Suprapubic skin (tissue), 4 donors: ENCODE measurements at regions not wholly inside any gene's neighbourhood (a gene's known extent, or its start where the extent isn't known, plus 50 kb on each side); places are given as distances from the start of the nearest gene placed in this dataset.

Experiments used
- CTCF ChIP-seq, 2 donors: fragments of 200-600 bp in 1 of 2; fragments of 450-650 bp in 1 of 2; sonication (generic) in 1 of 2; IDR thresholded peaks; one replicate each; pipeline ENCODE4 v1.5.1; 2016 to 2019; ENCODE audit warnings: antibody characterized with exemption in 2 of 2, mild to moderate bottlenecking in 1 of 2, moderate library complexity in 1 of 2
- EP300 ChIP-seq: sonication (generic); formaldehyde crosslinking; IDR thresholded peaks from one replicate; pipeline ENCODE4 v1.6.1; 2017; ENCODE audit warnings: antibody characterized with exemption
- POLR2A ChIP-seq, 2 donors: fragments of 450-650 bp; IDR thresholded peaks; one replicate each; pipeline ENCODE4 v1.6.1; 2017; ENCODE audit warnings: antibody characterized with exemption in 2 of 2, mild to moderate bottlenecking in 2 of 2, moderate library complexity in 2 of 2
- POLR2AphosphoS5 ChIP-seq, 3 donors: sonication (generic); formaldehyde crosslinking; IDR thresholded peaks; one replicate each; pipeline ENCODE4 v1.6.1; 2017; ENCODE audit warnings: antibody characterized with exemption in 3 of 3

GRCh38 chr9:81414836-81415235, 274.5 kb downstream of the TLE1 start:
- no peak for TF ChIP-seq CTCF (IDR thresholded peaks at IDR 0.05)
- no peak for TF ChIP-seq POLR2A (IDR thresholded peaks at IDR 0.05)
- no peak for TF ChIP-seq POLR2AphosphoS5 (IDR thresholded peaks at IDR 0.05)
- TF ChIP-seq EP300 = no peak
